HG02642 (cell line): ENCODE measurements at regions not wholly inside any gene's neighbourhood (a gene's known extent, or its start where the extent isn't known, plus 50 kb on each side); places are given as distances from the start of the nearest gene placed in this dataset.
"Not testable (repeated sequence)": the region's sequence is repeated elsewhere in the genome, so short reads cannot be mapped to it uniquely, and the experiment has no call there.

Experiments used
- ATAC-seq: cut with Tn5 transposase; IDR thresholded peaks from one replicate; pipeline ENCODE4 v1.9.1; 2021; ENCODE audit warnings: mild to moderate bottlenecking; ENCODE audit not compliant: unreplicated experiment, poor library complexity

DNA sequence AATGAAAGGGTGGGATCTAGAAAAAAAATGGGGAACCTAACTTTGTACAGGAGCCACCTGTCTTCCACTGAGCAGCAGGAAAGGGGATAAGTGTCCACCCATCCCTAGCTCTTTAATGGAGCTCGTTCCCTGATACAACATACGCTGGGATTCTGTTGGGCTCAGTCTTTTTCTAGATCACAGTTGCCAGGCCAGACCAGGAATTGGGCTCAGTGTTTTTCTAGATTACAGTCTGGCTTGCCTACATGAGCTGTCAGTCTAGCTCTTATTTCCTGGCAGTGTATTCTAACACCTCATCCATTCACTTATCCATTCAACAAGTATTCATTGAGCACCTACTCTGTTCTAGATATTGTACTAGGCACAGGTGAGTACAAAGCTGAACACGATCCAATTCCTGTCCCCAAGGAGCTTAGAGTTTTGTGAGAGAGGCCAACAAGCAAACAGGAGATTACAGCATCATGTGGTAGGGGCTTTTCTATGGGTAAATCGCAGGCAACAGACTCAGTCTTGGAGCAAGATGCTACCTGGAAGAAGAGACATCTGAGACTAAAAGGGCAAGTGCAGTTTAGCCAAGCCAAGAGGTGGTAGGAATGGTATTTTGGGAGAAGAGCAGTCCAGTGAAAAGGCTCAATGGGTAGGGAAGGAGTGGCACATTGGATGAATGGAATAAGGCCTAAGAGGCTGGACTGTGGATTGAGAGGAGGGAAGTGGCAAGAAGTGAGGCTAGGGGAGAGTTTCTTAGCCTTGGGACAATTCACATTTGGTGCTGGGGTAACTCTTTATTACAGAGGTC is 138.0 kb upstream of the HS3ST2 start:
- ATAC-seq: no peak

DNA sequence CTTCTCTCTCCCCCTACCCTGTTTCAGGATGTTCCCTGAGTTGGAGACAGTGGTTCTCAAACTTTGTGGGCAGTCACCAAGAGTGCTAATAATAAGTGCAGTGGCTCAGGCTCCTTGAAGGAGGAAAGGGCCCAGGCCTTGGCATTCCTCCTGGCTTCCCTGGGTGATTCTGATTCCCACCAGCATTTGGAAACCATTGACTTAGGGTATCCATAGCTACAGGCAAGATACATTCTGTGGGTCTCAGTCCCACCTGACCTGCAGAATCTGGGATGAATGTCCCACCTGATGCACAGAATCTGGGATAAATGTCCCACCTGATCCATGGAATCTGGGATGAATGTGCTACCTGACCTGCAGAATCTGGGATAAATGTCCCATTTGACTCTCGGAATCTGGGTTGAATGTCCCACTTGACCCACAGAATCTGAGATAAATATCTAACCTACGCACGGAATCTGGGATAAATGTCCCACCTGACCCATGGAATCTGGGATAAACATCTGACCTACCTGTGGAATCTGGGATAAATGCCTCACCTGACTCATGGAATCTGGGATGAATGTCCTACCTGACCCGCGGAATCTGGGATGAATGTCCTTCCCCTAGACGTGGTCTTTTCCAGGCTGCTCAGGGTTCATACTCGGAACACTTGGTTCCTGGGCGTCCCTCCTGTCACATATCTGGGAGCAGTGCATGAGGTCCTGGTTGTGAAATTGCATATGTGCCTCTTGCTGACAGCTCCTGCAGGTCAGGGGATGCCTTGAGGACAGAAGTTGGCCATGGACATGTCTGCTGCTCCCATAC is 136.7 kb upstream of the HS3ST2 start:
- ATAC-seq: no peak

GRCh38 chr16:22678311-22678710 is 135.7 kb upstream of the HS3ST2 start:
- ATAC-seq: no peak

DNA sequence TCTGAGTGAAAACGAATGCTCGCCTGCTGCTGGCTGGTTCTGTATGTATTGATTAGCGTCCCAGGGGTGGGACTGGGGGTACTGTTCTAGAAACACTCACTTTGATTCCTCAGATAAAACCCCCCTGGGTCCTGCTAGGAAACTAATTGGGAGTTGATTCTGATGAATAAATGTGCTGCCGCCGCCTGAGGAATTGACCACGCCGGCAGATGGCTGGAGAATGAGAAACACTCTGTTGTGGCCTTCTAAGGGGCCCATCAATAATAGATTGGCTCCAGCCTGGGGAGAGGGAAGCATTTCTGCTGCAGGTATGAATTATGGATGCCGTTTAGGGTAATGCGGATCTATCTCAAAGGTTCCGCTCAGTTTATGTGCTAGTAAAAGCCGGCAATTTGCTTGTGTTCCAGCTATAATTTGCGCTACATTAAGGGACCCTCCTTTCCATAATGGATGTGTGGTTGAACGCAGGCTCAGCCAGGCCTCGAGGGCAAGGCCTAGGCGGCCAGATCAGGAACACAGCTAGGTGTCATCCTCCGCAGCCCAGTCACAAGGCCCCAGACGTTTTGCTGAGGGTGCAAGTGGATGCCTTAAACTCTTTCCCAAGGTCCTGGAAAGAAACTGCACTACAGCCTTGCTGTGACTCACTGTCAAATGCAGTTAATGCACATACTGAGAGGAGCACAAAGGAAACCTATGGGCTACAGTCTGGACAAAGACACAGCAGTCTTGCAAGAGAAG is 132.2 kb upstream of the HS3ST2 start:
- no peak for ATAC-seq

DNA sequence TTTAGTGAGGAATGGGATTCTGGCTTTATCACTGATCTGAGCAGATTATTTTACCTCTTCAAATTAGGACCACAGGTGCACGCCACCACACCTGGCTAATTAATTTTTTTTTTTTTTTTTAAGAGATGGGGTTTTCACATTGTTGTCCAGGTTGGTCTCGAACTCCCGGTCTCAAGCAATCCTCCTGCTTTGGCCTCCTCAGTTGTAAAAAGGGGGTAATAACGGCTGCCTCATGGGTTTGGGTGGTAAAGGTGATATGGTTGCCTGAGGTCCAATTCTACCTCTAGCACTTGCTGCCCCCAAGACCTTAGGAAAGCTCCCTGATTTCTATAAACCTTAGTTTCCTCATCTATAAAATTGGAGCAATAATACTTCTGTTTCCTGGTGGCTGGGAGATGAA is 130.7 kb upstream of the HS3ST2 start:
- ATAC-seq: no peak

- ATAC-seq: no peak
These were observed 130.0 kb upstream of the HS3ST2 start for GRCh38 chr16:22683730-22684573.

GRCh38 chr16:22684574-22685458 is 129.1 kb upstream of the HS3ST2 start:
- no peak for ATAC-seq

DNA sequence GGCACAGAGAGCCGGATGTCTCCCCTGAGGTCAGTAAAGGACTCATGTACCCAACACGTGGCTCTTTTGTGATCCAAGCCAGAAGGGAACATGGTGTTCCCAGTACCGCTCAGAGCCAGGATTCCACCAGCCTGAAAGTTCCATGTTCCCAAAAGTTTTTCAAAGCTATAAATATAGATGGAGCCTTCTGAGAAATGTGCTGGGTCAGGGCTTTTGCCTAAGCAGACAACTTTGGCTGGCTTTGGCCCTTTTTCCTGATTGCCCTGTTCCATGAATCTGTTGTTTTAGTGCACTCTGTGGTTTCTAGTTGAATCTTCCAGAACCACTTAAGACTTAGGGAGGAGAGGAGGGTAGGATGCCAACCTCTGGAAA is 128.5 kb upstream of the HS3ST2 start:
- ATAC-seq: no peak

GRCh38 chr16:22687031-22687530 is 126.9 kb upstream of the HS3ST2 start:
- no peak for ATAC-seq

GRCh38 chr16:22688463-22688862 is 125.5 kb upstream of the HS3ST2 start:
- no peak for ATAC-seq

- no peak for ATAC-seq
These were observed 125.0 kb upstream of the HS3ST2 start for GRCh38 chr16:22688930-22689329.

GRCh38 chr16:22691335-22691734 is 122.6 kb upstream of the HS3ST2 start:
- ATAC-seq: no peak

GRCh38 chr16:22692034-22692433 is 121.9 kb upstream of the HS3ST2 start:
- ATAC-seq: no peak

GRCh38 chr16:22692916-22693637 is 120.9 kb upstream of the HS3ST2 start:
- ATAC-seq: no peak

DNA sequence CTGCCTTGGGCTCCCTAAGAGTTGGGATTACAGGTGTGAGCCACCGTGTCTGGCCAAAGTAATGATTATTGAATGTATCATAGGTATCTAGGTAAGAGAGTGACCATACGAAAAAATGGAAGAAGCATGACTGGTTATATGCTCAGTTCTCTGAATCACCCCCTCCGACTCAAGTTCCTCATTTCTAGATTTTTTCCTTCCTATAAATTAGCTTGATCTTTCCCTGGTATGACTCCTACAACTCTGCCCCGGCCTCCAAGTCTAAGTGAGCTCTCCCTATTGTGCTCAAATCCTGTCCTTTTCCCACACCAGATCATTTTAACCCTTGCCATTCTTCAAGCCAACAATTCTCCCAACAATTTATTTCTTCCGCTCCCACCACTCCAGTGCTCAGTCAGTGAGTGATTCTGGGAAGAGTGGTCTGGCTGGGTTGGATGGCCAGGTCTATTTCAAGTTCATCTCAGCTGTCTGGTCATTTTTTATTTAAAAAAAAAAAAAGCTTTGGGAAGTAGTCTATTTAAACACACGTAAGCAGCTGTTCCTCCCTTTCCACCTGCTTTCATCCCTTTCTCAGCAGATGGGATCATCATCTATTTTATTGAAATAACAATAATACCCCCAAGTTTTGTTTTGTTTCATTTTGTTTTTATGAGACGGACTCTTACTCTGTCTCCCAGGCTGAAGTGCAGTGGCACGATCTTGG is 120.2 kb upstream of the HS3ST2 start:
- ATAC-seq: no peak

GRCh38 chr16:22694887-22695382 is 119.0 kb upstream of the HS3ST2 start:
- ATAC-seq: no peak

DNA sequence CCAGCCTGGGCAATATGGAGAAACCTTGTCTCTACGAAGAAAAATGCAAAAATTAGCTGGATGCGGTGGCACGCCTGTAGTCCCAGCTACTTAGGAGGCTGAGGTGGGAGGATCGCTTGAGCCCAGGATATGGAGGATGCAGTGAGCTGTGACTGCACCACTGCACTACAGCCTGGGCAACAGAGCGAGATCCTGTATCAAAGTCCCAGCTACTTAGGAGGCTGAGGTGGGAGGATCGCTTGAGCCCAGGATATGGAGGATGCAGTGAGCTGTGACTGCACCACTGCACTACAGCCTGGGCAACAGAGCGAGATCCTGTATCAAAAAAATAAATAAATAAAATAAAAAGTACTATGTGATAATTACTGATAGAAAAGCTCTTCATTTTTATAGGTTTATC is 118.2 kb upstream of the HS3ST2 start:
- ATAC-seq: not testable (repeated sequence)

- no peak for ATAC-seq
These were observed 114.6 kb upstream of the HS3ST2 start for GRCh38 chr16:22699356-22699755.
